ENCODE measurements at regions not wholly inside any gene's neighbourhood (a gene's known extent, or its start where the extent isn't known, plus 50 kb on each side); places are given as distances from the start of the nearest gene placed in this dataset.
A peak's percentile ranks its signal among the peaks of the same experiment; 100 is the strongest.
"Not testable (repeated sequence)": the region's sequence is repeated elsewhere in the genome, so short reads cannot be mapped to it uniquely, and the experiment has no call there.

- no peaks in the 10 kb centered on the region for H3K4me1 Mint-ChIP-seq
- no peak overlapping the region for H3K4me3 Mint-ChIP-seq
- peaks cover 3 to 5% (median 3%) of the 10 kb centered on the region in 3 donors for H3K9me3 Mint-ChIP-seq
- H3K36me3 Mint-ChIP-seq, result no peaks in the 10 kb centered on the region
- H3K27ac Mint-ChIP-seq, result no peak overlapping the region
- H3K27me3 Mint-ChIP-seq, result no peaks in the 10 kb centered on the region
These were observed 1518.9 kb upstream of the TENM4 start for GRCh38 chr11:80959751-80960150.

GRCh38 chr11:80958987-80959386 lies 1518.2 kb upstream of the TENM4 start:
- H3K36me3 Mint-ChIP-seq, result no peaks in the 10 kb centered on the region
- no peaks in the 10 kb centered on the region for H3K27me3 Mint-ChIP-seq
- no peak overlapping the region for H3K27ac Mint-ChIP-seq
- peaks cover 3 to 5% (median 5%) of the 10 kb centered on the region in 3 donors for H3K9me3 Mint-ChIP-seq
- H3K4me3 Mint-ChIP-seq, result no peak overlapping the region
- H3K4me1 Mint-ChIP-seq, result peaks cover 0 to 1% (median 0%) of the 10 kb centered on the region in 3 donors

- Mint-ChIP-seq H3K4me3 (no peak overlapping the region), H3K4me1 (peaks cover 0 to 1% (median 0%) of the 10 kb centered on the region in 3 donors), H3K9me3 (peaks cover 3 to 5% (median 5%) of the 10 kb centered on the region in 3 donors), H3K27me3 (no peaks in the 10 kb centered on the region), H3K27ac (no peak overlapping the region), H3K36me3 (no peaks in the 10 kb centered on the region)
These were observed 1517.5 kb upstream of the TENM4 start for GRCh38 chr11:80958361-80958760.

- no peaks in the 10 kb centered on the region for H3K36me3 Mint-ChIP-seq
- no peaks in the 10 kb centered on the region for H3K27me3 Mint-ChIP-seq
- peaks cover 0 to 1% (median 0%) of the 10 kb centered on the region in 3 donors for H3K4me1 Mint-ChIP-seq
- peaks cover 0 to 2% (median 1%) of the 10 kb centered on the region in 3 donors for H3K9me3 Mint-ChIP-seq
- H3K27ac Mint-ChIP-seq, result no peak overlapping the region
- no peak overlapping the region for H3K4me3 Mint-ChIP-seq
These were observed 1514.8 kb upstream of the TENM4 start for GRCh38 chr11:80955588-80955987.

- Mint-ChIP-seq H3K36me3 (no peaks in the 10 kb centered on the region), H3K27me3 (peaks cover 1% of the 10 kb centered on the region), H3K4me1 (no peaks in the 10 kb centered on the region), H3K27ac (no peak overlapping the region), H3K9me3 (peaks cover 0 to 1% (median 0%) of the 10 kb centered on the region in 3 donors), H3K4me3 (no peak overlapping the region)
These were observed 1508.0 kb upstream of the TENM4 start for GRCh38 chr11:80948781-80949180.

- H3K9me3 Mint-ChIP-seq, result no peaks in the 10 kb centered on the region
- H3K36me3 Mint-ChIP-seq, result no peaks in the 10 kb centered on the region
- no peaks in the 10 kb centered on the region for H3K4me1 Mint-ChIP-seq
- H3K27ac Mint-ChIP-seq, result no peak overlapping the region
- no peak overlapping the region for H3K4me3 Mint-ChIP-seq
- peaks cover 1% of the 10 kb centered on the region for H3K27me3 Mint-ChIP-seq
These were observed 1503.9 kb upstream of the TENM4 start for GRCh38 chr11:80944758-80945157.

GRCh38 chr11:80943226-80943625 lies 1502.4 kb upstream of the TENM4 start:
- Mint-ChIP-seq H3K4me3 (no peak overlapping the region), H3K27me3 (peaks cover 1% of the 10 kb centered on the region), H3K27ac (no peak overlapping the region), H3K4me1 (no peaks in the 10 kb centered on the region), H3K9me3 (no peaks in the 10 kb centered on the region), H3K36me3 (no peaks in the 10 kb centered on the region)

- H3K36me3 Mint-ChIP-seq, result no peaks in the 10 kb centered on the region
- H3K4me3 Mint-ChIP-seq, result no peak overlapping the region
- H3K4me1 Mint-ChIP-seq, result no peaks in the 10 kb centered on the region
- no peaks in the 10 kb centered on the region for H3K27me3 Mint-ChIP-seq
- H3K27ac Mint-ChIP-seq, result no peak overlapping the region
- H3K9me3 Mint-ChIP-seq, result peaks cover 2 to 4% (median 2%) of the 10 kb centered on the region in 3 donors
These were observed 1497.0 kb upstream of the TENM4 start for GRCh38 chr11:80937842-80938241.

GRCh38 chr11:80930038-80930437 lies 1489.2 kb upstream of the TENM4 start:
- no peaks in the 10 kb centered on the region for H3K36me3 Mint-ChIP-seq
- peaks cover 2 to 4% (median 2%) of the 10 kb centered on the region in 3 donors for H3K9me3 Mint-ChIP-seq
- H3K27ac Mint-ChIP-seq, result peak overlapping the region in 1 of 3 donors; percentile 23
- no peak overlapping the region for H3K4me3 Mint-ChIP-seq
- H3K27me3 Mint-ChIP-seq, result no peaks in the 10 kb centered on the region
- H3K4me1 Mint-ChIP-seq, result no peaks in the 10 kb centered on the region

GRCh38 chr11:80929031-80929805 lies 1488.4 kb upstream of the TENM4 start:
- H3K36me3 Mint-ChIP-seq, result no peaks in the 10 kb centered on the region
- H3K27ac Mint-ChIP-seq, result no peak overlapping the region
- H3K4me1 Mint-ChIP-seq, result no peaks in the 10 kb centered on the region
- no peaks in the 10 kb centered on the region for H3K27me3 Mint-ChIP-seq
- H3K4me3 Mint-ChIP-seq, result no peak overlapping the region
- peaks cover 2 to 4% (median 2%) of the 10 kb centered on the region in 3 donors for H3K9me3 Mint-ChIP-seq

GRCh38 chr11:80925321-80925720 lies 1484.5 kb upstream of the TENM4 start:
- no peak overlapping the region for H3K27ac Mint-ChIP-seq
- no peak overlapping the region for H3K4me3 Mint-ChIP-seq
- no peaks in the 10 kb centered on the region for H3K27me3 Mint-ChIP-seq
- no peaks in the 10 kb centered on the region for H3K9me3 Mint-ChIP-seq
- no peaks in the 10 kb centered on the region for H3K36me3 Mint-ChIP-seq
- no peaks in the 10 kb centered on the region for H3K4me1 Mint-ChIP-seq

- not testable (repeated sequence) for H3K9me3 Mint-ChIP-seq, H3K4me1 Mint-ChIP-seq, H3K4me3 Mint-ChIP-seq, H3K36me3 Mint-ChIP-seq, H3K27me3 Mint-ChIP-seq, H3K27ac Mint-ChIP-seq
These were observed 1480.5 kb upstream of the TENM4 start for GRCh38 chr11:80921310-80921709.

GRCh38 chr11:80916173-80916798 lies 1475.5 kb upstream of the TENM4 start:
- no peaks in the 10 kb centered on the region for H3K36me3 Mint-ChIP-seq
- no peak overlapping the region for H3K27ac Mint-ChIP-seq
- no peak overlapping the region for H3K4me3 Mint-ChIP-seq
- H3K9me3 Mint-ChIP-seq, result no peaks in the 10 kb centered on the region
- no peaks in the 10 kb centered on the region for H3K27me3 Mint-ChIP-seq
- H3K4me1 Mint-ChIP-seq, result no peaks in the 10 kb centered on the region

GRCh38 chr11:80914311-80914710 lies 1473.5 kb upstream of the TENM4 start:
- Mint-ChIP-seq H3K36me3 (no peaks in the 10 kb centered on the region), H3K4me1 (no peaks in the 10 kb centered on the region), H3K4me3 (no peak overlapping the region), H3K27me3 (no peaks in the 10 kb centered on the region), H3K9me3 (no peaks in the 10 kb centered on the region), H3K27ac (no peak overlapping the region)

- H3K27ac Mint-ChIP-seq, result no peak overlapping the region
- H3K36me3 Mint-ChIP-seq, result peaks cover 1% of the 10 kb centered on the region
- no peaks in the 10 kb centered on the region for H3K4me1 Mint-ChIP-seq
- no peaks in the 10 kb centered on the region for H3K9me3 Mint-ChIP-seq
- no peaks in the 10 kb centered on the region for H3K27me3 Mint-ChIP-seq
- H3K4me3 Mint-ChIP-seq, result no peak overlapping the region
These were observed 1470.8 kb upstream of the TENM4 start for GRCh38 chr11:80911666-80912065.

GRCh38 chr11:80900265-80900664 lies 1459.4 kb upstream of the TENM4 start:
- no peak overlapping the region for H3K27ac Mint-ChIP-seq
- peaks cover 2% of the 10 kb centered on the region for H3K27me3 Mint-ChIP-seq
- peaks cover 0 to 13% (median 4%) of the 10 kb centered on the region in 3 donors for H3K4me1 Mint-ChIP-seq
- H3K36me3 Mint-ChIP-seq, result no peaks in the 10 kb centered on the region
- H3K4me3 Mint-ChIP-seq, result no peak overlapping the region
- H3K9me3 Mint-ChIP-seq, result peaks cover 2 to 3% (median 2%) of the 10 kb centered on the region in 3 donors

Data from IgD-negative memory B cell (primary cell).